Parathyroid adenoma (tissue), 2 donors: ENCODE measurements at regions not wholly inside any gene's neighbourhood (a gene's known extent, or its start where the extent isn't known, plus 50 kb on each side); places are given as distances from the start of the nearest gene placed in this dataset.

Experiments
- H2AFZ ChIP-seq: fragments of 300-600 bp; sonication (generic); one replicate; pipeline ENCODE4 v1.7.0; 2017; ENCODE audit warnings: antibody characterized with exemption, mild to moderate bottlenecking
- H3K27ac ChIP-seq: fragments of 300-600 bp; sonication (generic); one replicate; pipeline ENCODE4 v1.7.0; 2017
- H3K27me3 ChIP-seq: fragments of 300-600 bp; sonication (generic); one replicate; pipeline ENCODE4 v1.7.0; 2017; ENCODE audit warnings: low read length; ENCODE audit not compliant: control insufficient read depth, insufficient read depth
- H3K36me3 ChIP-seq: fragments of 300-600 bp; sonication (generic); one replicate; pipeline ENCODE4 v1.7.0; 2017; ENCODE audit warnings: low read length; ENCODE audit not compliant: control insufficient read depth, insufficient read depth
- H3K4me1 ChIP-seq: fragments of 300-600 bp; sonication (generic); one replicate; pipeline ENCODE4 v1.7.0; 2017; ENCODE audit warnings: control low read depth
- H3K4me2 ChIP-seq: fragments of 300-600 bp; sonication (generic); one replicate; pipeline ENCODE4 v1.7.0; 2017; ENCODE audit warnings: low read length
- H3K4me3 ChIP-seq: fragments of 300-600 bp; sonication (generic); one replicate; pipeline ENCODE4 v1.7.0; 2017; ENCODE audit warnings: low read depth, low read length
- H3K79me2 ChIP-seq: fragments of 300-600 bp; sonication (generic); one replicate; pipeline ENCODE4 v1.7.0; 2017; ENCODE audit warnings: control low read depth
- H3K9ac ChIP-seq: fragments of 300-600 bp; sonication (generic); one replicate; pipeline ENCODE4 v1.7.0; 2017; ENCODE audit warnings: mild to moderate bottlenecking
- H3K9me3 ChIP-seq: fragments of 300-600 bp; sonication (generic); one replicate; pipeline ENCODE4 v1.7.0; 2017; ENCODE audit warnings: low read length; ENCODE audit not compliant: control insufficient read depth
- TF ChIP-seq, protein P1 (sequence below): fragments of 300-600 bp; sonication (generic); IDR thresholded peaks from one replicate; pipeline ENCODE4 v1.7.0; 2017; ENCODE audit warnings: antibody characterized with exemption, mild to moderate bottlenecking
- donor health status: primary hyperparathyroidism.

DNA sequence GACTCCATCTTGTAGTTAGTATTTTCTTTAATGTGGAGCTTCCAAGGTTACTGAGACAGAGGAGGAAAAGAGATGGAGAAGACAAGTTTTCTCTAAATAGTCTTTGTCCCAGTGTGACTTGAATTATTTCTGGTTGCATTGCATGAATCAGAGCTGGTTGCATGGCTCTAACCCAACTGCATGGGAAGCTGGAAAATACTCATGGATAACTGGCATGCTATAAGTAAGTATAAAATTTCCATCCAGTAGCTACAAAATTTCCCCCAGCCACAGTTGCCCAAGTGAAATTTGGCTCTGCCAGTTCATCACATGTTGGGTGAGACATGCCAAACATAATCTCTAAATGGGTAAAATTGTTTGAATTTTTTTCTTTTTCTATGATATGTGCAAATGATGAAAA is 1161.5 kb downstream of the CDH11 start:
- no peak overlapping the region for H2AFZ ChIP-seq
- no peak overlapping the region for H3K9ac ChIP-seq
- H3K27me3 ChIP-seq, result no peaks in the 10 kb centered on the region
- no peaks in the 10 kb centered on the region for H3K4me1 ChIP-seq
- no peak overlapping the region for H3K4me3 ChIP-seq
- no peak overlapping the region for H3K4me2 ChIP-seq
- H3K27ac ChIP-seq, result no peak overlapping the region
- H3K36me3 ChIP-seq, result no peaks in the 10 kb centered on the region
- H3K79me2 ChIP-seq, result no peaks in the 10 kb centered on the region
- TF ChIP-seq, protein P1, sequence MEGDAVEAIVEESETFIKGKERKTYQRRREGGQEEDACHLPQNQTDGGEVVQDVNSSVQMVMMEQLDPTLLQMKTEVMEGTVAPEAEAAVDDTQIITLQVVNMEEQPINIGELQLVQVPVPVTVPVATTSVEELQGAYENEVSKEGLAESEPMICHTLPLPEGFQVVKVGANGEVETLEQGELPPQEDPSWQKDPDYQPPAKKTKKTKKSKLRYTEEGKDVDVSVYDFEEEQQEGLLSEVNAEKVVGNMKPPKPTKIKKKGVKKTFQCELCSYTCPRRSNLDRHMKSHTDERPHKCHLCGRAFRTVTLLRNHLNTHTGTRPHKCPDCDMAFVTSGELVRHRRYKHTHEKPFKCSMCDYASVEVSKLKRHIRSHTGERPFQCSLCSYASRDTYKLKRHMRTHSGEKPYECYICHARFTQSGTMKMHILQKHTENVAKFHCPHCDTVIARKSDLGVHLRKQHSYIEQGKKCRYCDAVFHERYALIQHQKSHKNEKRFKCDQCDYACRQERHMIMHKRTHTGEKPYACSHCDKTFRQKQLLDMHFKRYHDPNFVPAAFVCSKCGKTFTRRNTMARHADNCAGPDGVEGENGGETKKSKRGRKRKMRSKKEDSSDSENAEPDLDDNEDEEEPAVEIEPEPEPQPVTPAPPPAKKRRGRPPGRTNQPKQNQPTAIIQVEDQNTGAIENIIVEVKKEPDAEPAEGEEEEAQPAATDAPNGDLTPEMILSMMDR, result no peak
- no peaks in the 10 kb centered on the region for H3K9me3 ChIP-seq

- H3K4me2 ChIP-seq, result no peak overlapping the region
- TF ChIP-seq, protein P1, result no peak
Measured at GRCh38 chr16:63947022-63947421, 1174.8 kb downstream of the CDH11 start.

DNA sequence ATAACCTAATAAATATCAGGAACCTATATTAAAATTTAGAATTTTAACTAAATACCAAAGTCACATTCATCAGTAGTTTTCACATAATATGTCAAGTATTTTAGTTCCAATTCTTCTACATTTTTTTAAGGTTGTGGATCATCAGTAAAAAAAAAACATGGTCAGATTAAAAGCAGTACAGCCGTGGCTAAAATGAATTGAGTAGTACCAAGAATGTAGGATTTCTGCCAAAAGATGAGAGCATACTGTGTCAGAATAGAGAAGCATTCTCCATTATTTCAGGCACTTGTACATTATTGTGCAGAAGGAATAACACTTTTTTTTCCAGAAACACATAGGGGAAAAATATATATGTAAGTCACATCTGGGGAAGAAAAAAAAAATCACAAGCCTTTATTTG is 1176.1 kb downstream of the CDH11 start:
- Histone ChIP-seq H2AFZ (no peak overlapping the region), H3K9ac (no peak overlapping the region), H3K9me3 (no peaks in the 10 kb centered on the region), H3K4me2 (no peak overlapping the region), H3K36me3 (no peaks in the 10 kb centered on the region), H3K4me1 (no peaks in the 10 kb centered on the region), H3K4me3 (no peak overlapping the region), H3K27me3 (no peaks in the 10 kb centered on the region), H3K27ac (no peak overlapping the region), H3K79me2 (no peaks in the 10 kb centered on the region)
- TF ChIP-seq, protein P1, result no peak

More at GRCh38 chr16:63947022-63947421, 1174.8 kb downstream of the CDH11 start:
- H3K27me3 ChIP-seq, result no peaks in the 10 kb centered on the region
- H3K36me3 ChIP-seq, result no peaks in the 10 kb centered on the region
- H3K9ac ChIP-seq, result no peak overlapping the region
- no peak overlapping the region for H3K4me3 ChIP-seq
- H3K27ac ChIP-seq, result no peak overlapping the region
- no peaks in the 10 kb centered on the region for H3K9me3 ChIP-seq
- H3K79me2 ChIP-seq, result no peaks in the 10 kb centered on the region
- no peaks in the 10 kb centered on the region for H3K4me1 ChIP-seq
- no peak overlapping the region for H2AFZ ChIP-seq

- Histone ChIP-seq H3K9ac (no peak overlapping the region), H3K27me3 (no peaks in the 10 kb centered on the region), H2AFZ (no peak overlapping the region), H3K79me2 (no peaks in the 10 kb centered on the region), H3K4me2 (no peak overlapping the region), H3K9me3 (no peaks in the 10 kb centered on the region), H3K4me3 (no peak overlapping the region), H3K27ac (no peak overlapping the region), H3K4me1 (no peaks in the 10 kb centered on the region), H3K36me3 (no peaks in the 10 kb centered on the region)
- TF ChIP-seq, protein P1, result no peak
Measured at GRCh38 chr16:63943566-63943965, 1178.3 kb downstream of the CDH11 start.

DNA sequence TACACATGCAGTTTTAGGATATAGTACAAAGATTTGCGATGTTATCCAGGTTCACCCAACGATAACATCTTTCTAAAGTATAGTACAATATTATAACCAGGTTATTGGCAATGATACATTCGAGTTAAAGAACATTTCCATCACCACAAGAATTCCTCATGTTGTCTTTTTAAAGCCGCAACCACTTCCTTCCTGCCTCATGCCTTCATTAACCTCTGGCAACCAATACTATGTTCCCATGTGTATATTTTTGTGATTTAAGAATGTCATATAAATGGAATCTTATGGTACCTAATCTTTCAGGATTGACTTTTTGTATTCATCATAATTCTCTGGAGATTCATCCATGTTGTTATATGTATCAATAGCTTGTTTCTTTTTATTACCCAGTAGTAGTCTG is 1183.2 kb downstream of the CDH11 start:
- Histone ChIP-seq H3K9me3 (no peaks in the 10 kb centered on the region), H3K79me2 (no peaks in the 10 kb centered on the region), H3K4me2 (no peak overlapping the region), H3K36me3 (no peaks in the 10 kb centered on the region), H3K4me1 (no peaks in the 10 kb centered on the region), H3K27ac (no peak overlapping the region), H2AFZ (no peak overlapping the region), H3K9ac (no peak overlapping the region), H3K27me3 (no peaks in the 10 kb centered on the region), H3K4me3 (no peak overlapping the region)
- TF ChIP-seq, protein P1, result no peak
